ENCODE measurements at regions not wholly inside any gene's neighbourhood (a gene's known extent, or its start where the extent isn't known, plus 50 kb on each side); places are given as distances from the start of the nearest gene placed in this dataset.

DNA sequence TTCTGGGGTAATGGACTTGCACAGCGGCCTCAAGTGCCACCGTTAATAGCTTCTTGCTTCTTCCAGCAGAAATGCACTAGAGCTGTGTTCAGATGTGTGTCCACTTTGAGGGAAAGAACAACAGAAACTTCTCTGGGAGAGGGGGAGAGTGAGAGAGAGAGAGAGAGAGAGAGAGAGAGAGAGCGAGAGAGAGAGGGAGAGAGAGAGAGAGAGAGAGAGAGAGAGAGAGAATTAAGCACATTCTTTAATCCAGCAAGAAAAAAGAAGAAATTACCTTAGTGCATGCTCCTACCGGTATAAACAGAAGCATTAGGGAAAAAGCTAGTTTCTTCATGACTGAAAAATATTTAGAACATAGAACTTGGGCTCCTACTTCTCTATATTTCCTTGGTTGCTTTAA is 418.8 kb downstream of the MAN2A1 start:
- TF ChIP-seq, protein P1, sequence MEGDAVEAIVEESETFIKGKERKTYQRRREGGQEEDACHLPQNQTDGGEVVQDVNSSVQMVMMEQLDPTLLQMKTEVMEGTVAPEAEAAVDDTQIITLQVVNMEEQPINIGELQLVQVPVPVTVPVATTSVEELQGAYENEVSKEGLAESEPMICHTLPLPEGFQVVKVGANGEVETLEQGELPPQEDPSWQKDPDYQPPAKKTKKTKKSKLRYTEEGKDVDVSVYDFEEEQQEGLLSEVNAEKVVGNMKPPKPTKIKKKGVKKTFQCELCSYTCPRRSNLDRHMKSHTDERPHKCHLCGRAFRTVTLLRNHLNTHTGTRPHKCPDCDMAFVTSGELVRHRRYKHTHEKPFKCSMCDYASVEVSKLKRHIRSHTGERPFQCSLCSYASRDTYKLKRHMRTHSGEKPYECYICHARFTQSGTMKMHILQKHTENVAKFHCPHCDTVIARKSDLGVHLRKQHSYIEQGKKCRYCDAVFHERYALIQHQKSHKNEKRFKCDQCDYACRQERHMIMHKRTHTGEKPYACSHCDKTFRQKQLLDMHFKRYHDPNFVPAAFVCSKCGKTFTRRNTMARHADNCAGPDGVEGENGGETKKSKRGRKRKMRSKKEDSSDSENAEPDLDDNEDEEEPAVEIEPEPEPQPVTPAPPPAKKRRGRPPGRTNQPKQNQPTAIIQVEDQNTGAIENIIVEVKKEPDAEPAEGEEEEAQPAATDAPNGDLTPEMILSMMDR (IDR thresholded peaks at IDR 0.05), result no peak
- no peak for TF ChIP-seq POLR2A (IDR thresholded peaks at IDR 0.05)
